ENCODE measurements at regions not wholly inside any gene's neighbourhood (a gene's known extent, or its start where the extent isn't known, plus 50 kb on each side); places are given as distances from the start of the nearest gene placed in this dataset.
"Not testable (repeated sequence)": the region's sequence is repeated elsewhere in the genome, so short reads cannot be mapped to it uniquely, and the experiment has no call there.

DNA sequence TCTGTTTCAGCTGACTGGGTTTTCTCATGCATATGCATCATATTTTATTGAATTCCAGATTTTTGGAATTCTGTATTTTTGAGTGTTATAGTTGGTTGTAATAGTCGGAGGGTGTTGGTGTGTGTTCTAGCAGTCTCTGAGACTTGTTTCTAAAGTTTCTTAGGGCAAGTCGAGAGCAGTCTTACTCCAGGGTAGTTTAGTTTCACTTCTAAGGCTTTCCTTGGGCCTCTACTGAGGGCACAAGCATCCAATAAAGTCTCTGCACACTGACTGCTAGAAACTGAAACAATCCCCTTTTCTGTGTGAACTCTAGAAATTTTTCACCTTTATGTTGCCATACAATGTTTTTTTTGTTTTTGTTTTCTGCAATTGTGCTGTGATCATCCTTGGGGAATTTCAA is 663.7 kb upstream of the LRATD1 start:
- DNase-seq, result no peak

DNA sequence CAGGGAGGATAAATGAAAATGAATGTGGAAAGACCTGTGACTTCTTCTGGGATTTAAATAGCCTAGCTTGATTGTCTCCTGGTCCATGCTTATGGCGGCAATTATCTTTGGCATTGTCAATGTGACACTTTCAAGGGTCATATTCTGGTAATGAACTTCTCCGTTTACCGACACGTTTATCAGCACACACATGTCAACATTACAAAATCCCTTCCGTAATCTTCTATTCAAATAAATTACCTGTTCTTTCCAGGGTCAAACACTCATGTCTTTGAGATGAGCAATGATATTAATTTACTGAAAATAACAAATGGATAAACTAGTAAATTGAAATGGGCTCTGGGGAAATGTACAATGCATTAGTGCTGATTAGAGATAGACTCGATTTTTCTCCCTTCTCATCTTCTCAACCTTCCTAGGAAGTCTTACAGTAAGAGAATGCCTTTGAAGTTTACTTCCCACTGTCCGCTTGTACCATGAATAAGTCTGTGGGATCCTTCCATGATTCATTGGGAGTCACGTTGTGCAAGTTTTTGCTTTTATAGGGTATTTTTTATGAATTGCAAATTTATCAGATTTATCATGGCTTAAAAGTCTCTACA is 646.3 kb upstream of the LRATD1 start:
- no peak for DNase-seq

DNA sequence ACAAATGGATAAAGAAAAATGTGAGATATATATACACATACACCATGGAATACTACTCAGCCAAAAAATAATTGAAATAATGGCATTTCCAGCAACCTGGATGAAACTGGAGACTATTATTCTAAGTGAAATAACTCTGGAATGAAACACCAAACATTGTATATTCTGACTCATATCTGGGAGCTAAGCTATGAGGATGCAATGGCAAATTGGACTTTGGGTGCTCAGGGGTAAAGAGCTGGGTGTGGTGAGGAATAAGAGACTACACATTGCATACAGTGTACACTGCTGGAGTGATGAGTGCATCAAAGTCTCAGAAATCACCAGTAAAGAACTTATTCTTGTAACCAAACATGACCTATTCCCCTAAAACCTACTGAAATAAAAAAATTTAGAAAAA is 636.0 kb upstream of the LRATD1 start:
- no peak for DNase-seq

DNA sequence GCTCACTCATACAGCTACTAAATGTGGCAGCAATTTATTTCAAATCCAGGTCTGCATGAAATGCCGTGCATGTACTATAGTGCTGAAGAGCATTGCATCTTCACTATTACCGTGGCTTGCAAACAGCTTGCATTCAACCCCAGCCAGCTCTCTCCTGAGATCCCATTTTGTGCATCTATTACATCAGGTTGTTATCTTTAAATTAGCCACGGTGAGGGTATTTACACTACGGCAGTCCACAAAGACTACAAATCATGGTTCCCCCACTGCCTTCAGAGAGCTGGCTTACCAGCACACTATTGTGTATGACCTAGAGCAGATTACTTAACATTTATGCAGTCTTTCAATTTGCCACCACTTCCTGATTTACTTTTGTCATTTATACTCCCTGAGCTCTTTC is 621.3 kb upstream of the LRATD1 start:
- no peak for DNase-seq

DNA sequence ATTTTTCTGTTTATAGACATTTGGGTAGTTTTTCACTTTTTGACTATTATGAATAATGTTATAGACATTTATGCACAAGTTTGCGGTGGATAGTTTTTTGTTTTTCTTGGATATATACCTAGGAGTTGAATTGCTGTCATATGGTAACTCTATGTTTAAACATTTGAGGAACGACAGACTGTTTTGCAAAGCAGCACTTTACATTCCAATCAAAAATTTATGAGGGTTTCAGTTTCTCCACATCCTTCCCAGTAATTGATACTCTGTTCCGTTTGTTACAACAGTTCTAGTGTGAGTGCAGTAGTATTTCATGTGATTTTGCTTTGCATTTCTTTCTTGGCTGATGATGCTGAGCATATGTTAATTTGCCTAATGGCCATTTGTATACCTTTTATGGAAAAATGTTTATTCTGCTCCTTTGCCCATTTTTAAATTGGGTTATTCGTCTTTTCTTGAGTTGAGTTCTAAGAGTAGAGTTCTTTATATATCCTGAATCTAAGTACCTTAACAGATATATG is 617.3 kb upstream of the LRATD1 start:
- DNase-seq, result no peak

DNA sequence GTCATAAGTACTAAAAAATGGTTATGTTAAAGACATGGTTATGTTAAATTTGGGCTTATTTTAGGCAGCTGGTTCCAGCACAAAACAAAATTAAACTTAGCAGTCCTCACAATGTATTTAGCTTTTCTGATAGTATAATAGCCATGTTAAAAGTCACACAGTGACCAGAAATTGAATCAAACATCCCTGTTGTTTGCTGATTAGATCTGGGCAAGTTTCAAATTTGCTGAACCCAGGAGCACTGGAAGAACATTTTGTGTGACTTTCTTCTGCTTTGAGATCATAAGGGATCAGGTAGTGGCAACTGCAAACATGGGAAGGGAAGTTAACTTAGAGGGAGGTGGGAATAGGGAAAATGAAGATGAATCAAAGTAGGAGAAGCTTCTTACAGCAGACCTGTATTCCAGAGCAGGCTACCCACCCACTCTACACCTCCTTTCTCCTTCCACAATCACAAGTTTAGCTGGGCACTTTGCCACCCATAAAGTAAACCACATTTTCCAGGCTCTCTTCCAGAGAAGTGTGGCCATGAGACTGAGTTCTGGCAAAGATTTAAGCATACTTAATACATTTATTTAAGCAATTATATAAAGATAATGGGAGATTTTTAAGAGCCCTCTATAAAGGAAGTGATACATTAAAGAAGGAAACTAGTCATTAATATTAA is 616.1 kb upstream of the LRATD1 start:
- no peak for DNase-seq

DNA sequence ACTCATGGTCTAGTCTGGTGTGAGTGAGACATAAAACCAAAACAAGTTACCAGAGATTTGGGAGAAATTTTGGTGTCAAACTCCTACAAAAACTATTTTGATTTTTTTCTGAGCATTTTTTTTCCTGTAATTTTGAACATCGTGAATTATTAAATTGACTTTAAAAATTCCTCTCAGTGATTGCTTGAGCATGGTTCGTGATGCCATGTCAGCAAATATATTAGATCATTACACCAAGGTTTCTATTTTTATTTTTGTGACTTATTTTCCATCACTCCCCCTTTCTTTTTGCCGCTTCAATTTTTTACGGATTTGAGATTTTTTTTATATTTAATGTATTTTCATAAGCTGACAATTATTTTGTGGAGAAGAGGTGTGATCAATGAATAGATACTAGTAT is 613.9 kb upstream of the LRATD1 start:
- no peak for DNase-seq

DNA sequence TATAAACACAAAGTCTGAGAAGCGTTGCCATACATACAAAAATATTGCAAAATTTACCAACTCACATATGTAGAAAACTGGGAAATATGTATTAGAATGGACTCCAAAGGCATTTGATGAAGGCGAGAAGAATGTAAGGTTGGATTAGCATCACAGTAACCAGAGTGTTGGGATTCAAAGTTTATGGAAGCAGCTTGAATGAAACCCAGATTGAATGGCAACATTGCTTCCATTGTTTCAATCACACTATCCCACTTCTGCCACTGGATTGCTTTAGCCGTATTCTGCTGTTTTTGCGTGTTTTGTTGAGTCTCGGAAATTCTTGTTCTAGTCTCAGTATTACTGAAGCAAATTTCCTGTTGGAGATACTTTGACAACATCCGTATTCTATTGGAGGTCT is 609.0 kb upstream of the LRATD1 start:
- no peak for DNase-seq

DNA sequence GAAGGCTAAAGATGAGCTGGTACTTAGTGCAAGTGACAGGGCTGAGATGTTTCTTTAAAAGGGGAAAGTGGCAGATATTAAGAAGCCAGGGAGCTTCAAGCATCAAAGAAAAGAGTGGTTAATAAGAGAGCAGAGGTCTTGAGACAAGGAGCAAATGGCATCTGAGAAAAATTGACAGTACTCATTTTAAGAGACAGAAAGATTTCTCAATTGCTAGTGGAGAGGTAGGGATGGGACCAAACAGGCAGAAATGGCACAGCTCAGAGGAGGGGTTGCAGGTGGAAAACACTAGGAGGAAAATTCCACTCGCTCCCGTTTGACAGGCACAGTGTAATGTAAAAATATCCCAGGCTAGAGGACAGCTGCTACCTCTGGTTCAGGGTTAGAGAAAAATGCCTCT is 593.4 kb upstream of the LRATD1 start:
- DNase-seq, result no peak

DNA sequence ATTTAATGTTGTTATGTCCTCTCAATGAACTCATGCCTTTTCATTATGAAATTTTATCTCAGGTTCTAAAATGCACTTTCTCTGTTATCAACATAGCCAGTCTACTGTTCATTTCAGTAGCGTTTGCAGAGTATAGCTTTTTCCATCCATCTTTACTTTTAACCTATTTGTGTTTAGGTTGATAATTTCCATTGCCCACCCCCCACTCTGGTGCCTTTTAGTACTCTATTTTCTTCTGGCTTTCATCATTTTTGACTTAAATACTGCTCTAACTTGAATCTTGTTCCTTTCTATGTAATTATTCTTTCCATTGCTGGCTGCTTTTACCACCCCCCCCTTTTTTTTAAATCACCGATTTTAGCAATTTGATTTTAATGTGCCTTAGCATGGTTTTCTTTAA is 585.0 kb upstream of the LRATD1 start:
- no peak for DNase-seq

DNA sequence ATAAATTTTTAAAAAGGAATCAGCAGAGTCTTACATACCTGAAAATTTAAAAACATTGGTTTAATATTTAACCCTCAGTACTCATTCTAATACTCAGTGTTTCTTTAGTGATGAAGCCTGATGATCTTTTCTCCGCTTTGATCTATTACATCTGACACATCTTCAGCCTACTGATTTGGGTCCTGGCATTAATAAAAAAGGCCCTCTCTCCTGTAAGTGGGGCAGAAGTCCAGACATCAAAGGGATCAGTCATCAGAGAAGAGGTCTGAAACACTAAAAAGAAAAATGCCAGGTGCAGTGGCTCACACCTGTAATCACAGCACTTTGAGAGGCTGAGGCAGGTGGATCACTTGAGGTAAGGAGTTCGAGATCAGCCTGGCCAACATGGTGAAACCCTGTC is 581.1 kb upstream of the LRATD1 start:
- no peak for DNase-seq

DNA sequence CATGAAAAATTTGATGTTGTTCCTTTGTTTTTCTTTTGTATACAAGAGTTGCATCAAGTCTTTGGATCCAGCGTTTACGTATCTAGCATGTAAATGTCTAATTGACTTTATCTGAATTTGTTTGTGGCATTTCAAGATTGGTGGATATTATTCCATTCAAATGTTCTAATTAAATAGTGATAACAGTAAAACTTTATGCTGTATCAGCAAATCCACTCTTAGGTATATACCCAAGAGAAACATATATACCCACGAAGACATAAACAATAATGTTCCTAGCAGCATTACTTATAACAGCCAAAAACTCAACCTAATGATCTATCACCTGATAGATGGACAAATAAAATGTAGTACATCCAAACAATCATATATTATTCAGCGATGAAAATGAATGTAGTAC is 579.4 kb upstream of the LRATD1 start:
- no peak for DNase-seq

DNA sequence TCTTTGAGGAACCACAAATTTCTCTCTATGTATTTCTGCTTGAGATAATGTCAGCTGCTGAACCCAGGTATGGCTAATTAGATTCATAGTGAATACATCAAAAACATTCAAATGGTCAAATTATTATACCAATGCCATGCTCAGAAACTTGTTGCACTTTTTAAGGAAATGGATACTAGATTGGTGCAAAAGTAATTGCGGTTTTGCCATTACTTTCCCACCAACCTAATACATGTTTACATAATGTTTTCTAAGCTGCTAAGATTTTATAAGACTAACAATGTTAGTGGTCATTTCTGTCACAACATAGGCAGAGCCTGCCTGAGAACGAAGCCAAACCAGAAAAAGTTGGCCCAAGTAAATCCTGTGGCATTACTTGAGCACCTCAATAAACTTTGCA is 568.2 kb upstream of the LRATD1 start:
- DNase-seq, result no peak

DNA sequence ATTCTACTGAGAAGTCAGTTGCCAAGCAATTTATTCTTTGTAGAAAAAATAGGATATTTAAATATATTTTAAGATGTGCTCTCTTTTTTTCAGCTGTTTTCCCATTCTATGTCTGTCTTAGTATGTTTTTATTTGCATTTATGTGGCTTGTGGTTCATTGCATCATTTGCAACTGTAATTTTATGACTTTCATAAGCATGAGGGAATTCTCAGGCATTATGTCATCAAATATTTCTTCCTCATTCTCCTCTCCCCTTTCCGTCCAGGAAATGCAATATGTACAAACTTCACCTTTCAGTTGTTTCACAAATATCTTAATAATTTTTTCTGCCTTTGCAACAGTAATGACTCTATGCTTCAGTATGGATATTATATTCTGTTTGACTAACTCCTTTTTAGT is 560.2 kb upstream of the LRATD1 start:
- no peak for DNase-seq

DNA sequence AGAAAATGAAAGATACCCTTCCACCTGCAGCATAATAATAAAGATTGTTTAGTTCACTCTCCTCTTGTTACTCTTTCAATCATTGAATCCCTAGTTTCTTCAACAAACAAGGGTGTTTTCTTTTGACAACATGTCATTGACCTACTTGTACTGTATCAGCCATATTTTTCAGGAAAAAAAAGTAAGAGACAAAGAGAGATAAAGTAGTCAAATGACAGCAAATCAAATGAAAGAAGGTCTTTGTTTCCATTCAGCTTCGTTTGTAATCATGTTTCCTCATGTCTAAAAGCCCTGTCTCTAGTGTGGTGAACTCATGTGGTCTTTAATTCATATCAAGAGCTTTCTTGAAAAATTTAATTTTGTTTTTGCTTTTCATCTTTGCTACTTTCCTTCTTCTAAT is 557.8 kb upstream of the LRATD1 start:
- no peak for DNase-seq

DNA sequence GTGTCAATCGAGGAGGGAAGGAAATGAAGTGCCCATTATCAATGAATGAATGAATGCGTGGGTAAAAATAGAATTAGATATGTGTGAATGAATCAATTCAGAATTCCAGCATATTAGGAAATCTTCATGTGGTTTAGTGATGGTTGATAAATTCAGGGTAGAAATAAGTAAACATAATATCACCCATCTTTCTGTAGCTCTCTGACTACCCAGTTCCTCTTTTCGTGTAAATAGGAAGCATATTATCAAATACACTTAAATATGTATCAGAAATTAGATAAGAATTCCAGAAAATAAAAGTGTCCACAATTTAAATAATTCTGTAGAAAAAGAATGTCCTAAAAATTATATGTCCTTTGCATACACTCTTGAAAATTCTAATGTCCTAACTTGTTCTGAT is 552.9 kb upstream of the LRATD1 start:
- no peak for DNase-seq

DNA sequence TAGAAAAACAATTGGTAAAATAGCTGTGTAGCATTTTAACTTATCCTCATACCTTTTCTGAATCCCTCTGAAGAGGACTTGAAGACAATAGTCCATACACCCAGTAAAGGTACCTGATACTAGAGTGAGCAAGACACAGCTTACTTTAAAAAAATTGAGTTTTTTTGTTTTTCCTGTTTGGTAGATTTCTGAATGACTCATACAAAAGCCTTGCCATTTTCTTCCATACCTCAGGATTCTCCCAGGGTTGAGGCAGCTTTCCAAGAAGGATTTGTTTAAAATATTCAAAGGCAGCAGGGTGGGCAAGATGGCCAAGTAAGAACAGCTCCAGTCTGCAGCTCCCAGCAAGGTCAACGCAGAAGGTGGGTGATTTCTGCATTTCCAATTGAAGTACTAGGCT is 551.0 kb upstream of the LRATD1 start:
- no peak for DNase-seq

DNA sequence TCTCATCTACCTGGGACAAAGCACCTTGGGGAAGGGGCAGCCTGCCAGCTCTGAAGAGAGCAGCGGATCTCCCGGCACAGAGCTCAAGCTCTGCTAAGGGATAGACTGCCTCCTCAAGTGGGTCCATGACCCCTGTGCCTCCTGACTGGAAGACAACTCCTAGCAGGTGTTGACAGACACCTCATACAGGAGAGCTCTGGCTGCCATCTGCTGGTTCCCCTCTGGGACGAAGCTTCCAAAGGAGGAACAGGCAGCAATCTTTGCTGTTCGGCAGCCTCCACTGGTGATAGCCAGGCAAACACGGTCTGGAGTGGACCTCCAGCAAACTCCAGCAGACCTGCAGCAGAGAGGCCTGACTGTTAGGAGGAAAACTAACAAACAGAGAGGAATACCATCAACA is 549.9 kb upstream of the LRATD1 start:
- DNase-seq, result no peak

DNA sequence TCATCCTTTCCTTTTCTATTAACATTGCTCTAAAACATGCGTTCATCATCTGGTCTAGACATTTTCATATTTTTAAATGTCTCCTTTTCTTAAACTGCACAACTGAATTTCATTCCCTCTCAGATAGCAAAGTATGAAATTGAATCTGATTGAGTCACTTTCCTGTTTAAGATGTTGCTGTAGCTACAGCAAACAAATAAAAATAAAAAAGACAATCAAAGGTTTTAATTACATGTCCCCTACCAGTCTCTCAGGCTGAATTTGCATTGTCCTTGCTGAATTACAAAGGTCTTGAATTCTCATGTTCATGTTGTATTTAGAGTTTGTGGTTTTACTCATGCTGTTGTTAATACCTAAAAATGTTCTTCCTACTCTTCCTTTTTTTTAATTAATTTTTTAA is 537.9 kb upstream of the LRATD1 start:
- DNase-seq, result no peak

DNA sequence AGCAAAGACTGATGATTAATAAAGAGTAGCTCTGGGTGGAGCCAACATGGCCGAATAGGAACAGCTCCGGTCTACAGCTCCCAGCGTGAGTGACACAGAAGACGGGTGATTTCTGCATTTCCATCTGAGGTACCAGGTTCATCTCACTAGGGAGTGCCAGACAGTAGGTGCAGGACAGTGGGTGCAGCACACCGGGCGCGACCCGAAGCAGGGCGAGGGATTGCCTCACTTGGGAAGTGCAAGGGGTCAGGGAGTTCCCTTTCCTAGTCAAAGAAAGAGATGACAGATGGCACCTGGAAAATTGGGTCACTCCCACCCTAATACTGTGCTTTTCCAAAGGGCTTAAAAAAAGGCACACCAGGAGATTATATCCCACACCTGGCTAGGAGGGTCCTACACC is 533.4 kb upstream of the LRATD1 start:
- not testable (repeated sequence) for DNase-seq

DNA sequence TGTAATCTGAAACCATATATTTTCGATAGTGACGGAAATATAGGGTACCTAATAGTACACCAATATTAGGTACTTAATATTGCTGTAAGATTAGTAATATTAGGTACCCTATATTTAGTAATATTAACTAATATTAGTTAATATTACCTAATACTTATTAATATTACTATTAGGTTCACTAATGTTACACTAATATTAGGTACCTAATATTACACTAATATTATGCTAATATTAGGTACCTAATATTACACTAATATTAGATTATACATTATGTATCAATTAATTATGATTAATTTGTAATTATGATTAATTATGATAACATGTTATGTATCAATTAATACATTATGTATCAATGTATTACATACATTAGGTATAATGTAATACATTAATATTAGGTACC is 518.2 kb upstream of the LRATD1 start:
- DNase-seq, result no peak

DNA sequence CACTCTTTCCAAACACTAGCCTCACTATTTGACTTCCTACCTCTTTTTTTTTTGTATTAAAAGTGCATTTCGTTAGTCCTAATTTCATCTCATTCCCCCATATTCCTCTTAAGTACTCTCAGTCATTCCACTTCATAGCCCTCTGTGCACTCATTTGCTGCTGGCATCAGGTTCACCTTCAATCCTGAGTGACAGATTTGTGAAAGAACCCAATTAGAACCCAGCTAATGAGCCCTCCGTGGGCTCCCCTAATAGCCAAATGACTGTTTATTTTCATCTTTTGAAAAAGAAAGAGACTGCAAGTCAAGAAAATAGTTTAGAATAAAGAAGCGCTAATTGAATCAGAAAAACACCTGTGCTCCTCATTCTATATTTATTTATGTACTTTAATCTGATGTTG is 512.1 kb upstream of the LRATD1 start:
- DNase-seq, result no peak

DNA sequence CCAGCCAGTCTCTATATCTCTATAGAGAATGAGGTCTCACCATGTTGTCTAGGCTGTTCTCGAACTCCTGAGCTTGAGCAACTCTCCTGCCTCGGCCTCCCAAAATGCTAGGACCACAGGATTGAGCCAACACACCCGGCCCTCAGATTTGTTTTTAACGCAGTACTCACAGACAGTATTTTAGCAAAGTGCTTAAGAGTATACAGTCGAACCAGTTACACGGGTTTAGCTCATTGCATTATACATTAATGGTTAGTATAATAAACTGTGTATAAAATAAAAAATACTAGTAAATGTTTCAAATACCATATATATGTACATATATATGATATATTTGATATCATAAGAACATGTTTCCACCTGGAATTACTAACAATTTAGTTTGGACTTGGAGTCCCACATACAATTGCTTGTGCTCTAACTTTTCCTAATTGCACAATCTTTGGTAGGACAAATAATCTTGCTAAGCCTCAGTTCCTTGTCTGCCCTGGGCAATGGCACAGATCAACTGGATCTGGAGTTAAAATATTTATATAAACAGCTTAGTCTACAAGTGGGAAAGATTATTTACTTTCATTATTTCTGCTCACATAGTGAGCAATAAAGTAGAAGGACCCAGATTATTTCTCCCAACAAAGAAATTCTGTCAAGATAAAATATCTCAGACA is 508.9 kb upstream of the LRATD1 start:
- DNase-seq, result no peak

DNA sequence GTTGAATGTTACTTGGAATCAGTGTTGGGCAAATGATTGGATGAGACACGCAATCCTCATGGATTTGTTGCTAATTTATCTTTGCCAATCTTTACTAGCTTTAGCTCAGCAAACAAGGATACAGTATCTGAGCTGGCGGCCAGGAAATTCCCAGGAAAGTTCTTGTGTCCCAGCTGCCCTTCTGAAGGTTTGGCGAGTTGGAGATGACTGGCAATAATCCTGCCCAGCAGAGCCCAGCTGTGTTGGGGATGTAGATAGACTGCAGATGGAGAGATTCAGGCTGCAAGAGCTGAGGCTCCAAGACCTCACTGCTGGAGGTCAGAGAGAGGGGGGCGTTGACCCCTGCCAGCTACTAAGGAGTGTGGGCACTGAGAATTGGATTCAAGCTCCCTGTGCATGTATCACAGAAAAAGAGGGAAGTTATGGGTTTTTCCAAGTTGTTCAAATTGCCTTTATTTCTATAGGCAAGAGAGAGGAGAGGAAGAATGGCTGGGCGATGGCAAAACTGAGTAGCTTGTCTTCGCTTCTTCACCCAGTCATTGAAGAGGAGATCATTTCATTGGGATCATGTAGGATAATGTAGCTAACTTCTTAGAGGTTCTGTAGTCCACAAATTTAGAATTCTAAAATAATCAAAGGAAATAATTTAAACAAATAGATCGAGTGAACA is 506.8 kb upstream of the LRATD1 start:
- no peak for DNase-seq
